ENCODE measurements at regions not wholly inside any gene's neighbourhood (a gene's known extent, or its start where the extent isn't known, plus 50 kb on each side); places are given as distances from the start of the nearest gene placed in this dataset.

- H3K9me3 Mint-ChIP-seq: no peaks in the 10 kb centered on the region
- no peak overlapping the region for H3K4me3 Mint-ChIP-seq
- H3K4me1 Mint-ChIP-seq (ENCODE audit: low read depth): no peaks in the 10 kb centered on the region
- no peak overlapping the region for H3K27ac Mint-ChIP-seq
- H3K36me3 Mint-ChIP-seq (ENCODE audit: low read depth): no peaks in the 10 kb centered on the region
- intact Hi-C loops (cut with micrococcal nuclease): no loop called here
- no peaks in the 10 kb centered on the region for H3K27me3 Mint-ChIP-seq
These were observed 694.6 kb upstream of the DPPA4 start for GRCh38 chr3:110031975-110032374.

GRCh38 chr3:110059431-110059830 is 722.1 kb upstream of the DPPA4 start:
- Mint-ChIP-seq H3K9me3 (peaks cover 31% of the 10 kb centered on the region), H3K27me3 (no peaks in the 10 kb centered on the region), H3K36me3 (ENCODE audit: low read depth) (no peaks in the 10 kb centered on the region), H3K27ac (no peak overlapping the region), H3K4me1 (ENCODE audit: low read depth) (no peaks in the 10 kb centered on the region), H3K4me3 (no peak overlapping the region)
- intact Hi-C loops (cut with micrococcal nuclease): no loop called here

- no peak overlapping the region for H3K27ac Mint-ChIP-seq
- H3K4me1 Mint-ChIP-seq (ENCODE audit: low read depth): no peaks in the 10 kb centered on the region
- H3K9me3 Mint-ChIP-seq: peaks cover 21% of the 10 kb centered on the region
These were observed 725.4 kb upstream of the DPPA4 start for GRCh38 chr3:110062716-110063115.

GRCh38 chr3:110063178-110063577 is 725.8 kb upstream of the DPPA4 start:
- no peak overlapping the region for H3K27ac Mint-ChIP-seq
- intact Hi-C loops (cut with micrococcal nuclease): no loop called here
- H3K4me3 Mint-ChIP-seq: no peak overlapping the region
- no peaks in the 10 kb centered on the region for H3K36me3 Mint-ChIP-seq (ENCODE audit: low read depth)
- peaks cover 16% of the 10 kb centered on the region for H3K9me3 Mint-ChIP-seq
- H3K27me3 Mint-ChIP-seq: no peaks in the 10 kb centered on the region
- H3K4me1 Mint-ChIP-seq (ENCODE audit: low read depth): no peaks in the 10 kb centered on the region

More at GRCh38 chr3:110062716-110063115, 725.4 kb upstream of the DPPA4 start:
- Mint-ChIP-seq H3K4me3 (no peak overlapping the region), H3K27me3 (no peaks in the 10 kb centered on the region), H3K36me3 (ENCODE audit: low read depth) (no peaks in the 10 kb centered on the region)
- intact Hi-C loops (cut with micrococcal nuclease): no loop called here

- peaks cover 19% of the 10 kb centered on the region for H3K9me3 Mint-ChIP-seq
- H3K36me3 Mint-ChIP-seq (ENCODE audit: low read depth): no peaks in the 10 kb centered on the region
- H3K4me1 Mint-ChIP-seq (ENCODE audit: low read depth): no peaks in the 10 kb centered on the region
- H3K27me3 Mint-ChIP-seq: no peaks in the 10 kb centered on the region
- H3K27ac Mint-ChIP-seq: no peak overlapping the region
- intact Hi-C loops (cut with micrococcal nuclease): no loop called here
- no peak overlapping the region for H3K4me3 Mint-ChIP-seq
These were observed 728.9 kb upstream of the DPPA4 start for GRCh38 chr3:110066206-110066605.

- intact Hi-C loops (cut with micrococcal nuclease): no loop called here
- H3K36me3 Mint-ChIP-seq (ENCODE audit: low read depth): no peaks in the 10 kb centered on the region
- no peak overlapping the region for H3K4me3 Mint-ChIP-seq
These were observed 730.2 kb upstream of the DPPA4 start for GRCh38 chr3:110067527-110067926.

GRCh38 chr3:110069761-110070160 is 732.4 kb upstream of the DPPA4 start:
- Mint-ChIP-seq H3K9me3 (peaks cover 28% of the 10 kb centered on the region), H3K36me3 (ENCODE audit: low read depth) (no peaks in the 10 kb centered on the region), H3K27ac (no peak overlapping the region), H3K4me1 (ENCODE audit: low read depth) (no peaks in the 10 kb centered on the region), H3K27me3 (no peaks in the 10 kb centered on the region), H3K4me3 (no peak overlapping the region)
- intact Hi-C loops (cut with micrococcal nuclease): no loop called here

More at GRCh38 chr3:110067527-110067926, 730.2 kb upstream of the DPPA4 start:
- H3K9me3 Mint-ChIP-seq: peaks cover 28% of the 10 kb centered on the region
- H3K27ac Mint-ChIP-seq: no peak overlapping the region
- no peaks in the 10 kb centered on the region for H3K4me1 Mint-ChIP-seq (ENCODE audit: low read depth)
- no peaks in the 10 kb centered on the region for H3K27me3 Mint-ChIP-seq

GRCh38 chr3:110070161-110070916 is 733.0 kb upstream of the DPPA4 start:
- H3K4me1 Mint-ChIP-seq (ENCODE audit: low read depth): no peaks in the 10 kb centered on the region
- no peaks in the 10 kb centered on the region for H3K27me3 Mint-ChIP-seq
- no peak overlapping the region for H3K27ac Mint-ChIP-seq
- no peaks in the 10 kb centered on the region for H3K36me3 Mint-ChIP-seq (ENCODE audit: low read depth)
- peaks cover 24% of the 10 kb centered on the region for H3K9me3 Mint-ChIP-seq
- intact Hi-C loops (cut with micrococcal nuclease): no loop called here
- H3K4me3 Mint-ChIP-seq: no peak overlapping the region

GRCh38 chr3:110074095-110074494 is 736.7 kb upstream of the DPPA4 start:
- intact Hi-C loops (cut with micrococcal nuclease): no loop called here
- Mint-ChIP-seq H3K36me3 (ENCODE audit: low read depth) (no peaks in the 10 kb centered on the region), H3K27me3 (no peaks in the 10 kb centered on the region), H3K27ac (no peak overlapping the region), H3K4me3 (no peak overlapping the region), H3K4me1 (ENCODE audit: low read depth) (no peaks in the 10 kb centered on the region), H3K9me3 (peaks cover 19% of the 10 kb centered on the region)

- intact Hi-C loops (cut with micrococcal nuclease): no loop called here
- no peaks in the 10 kb centered on the region for H3K4me1 Mint-ChIP-seq (ENCODE audit: low read depth)
- H3K36me3 Mint-ChIP-seq (ENCODE audit: low read depth): no peaks in the 10 kb centered on the region
These were observed 739.7 kb upstream of the DPPA4 start for GRCh38 chr3:110077093-110077492.

GRCh38 chr3:110093411-110093810 is 756.1 kb upstream of the DPPA4 start:
- Mint-ChIP-seq H3K27ac (no peak overlapping the region), H3K9me3 (no peaks in the 10 kb centered on the region), H3K36me3 (ENCODE audit: low read depth) (no peaks in the 10 kb centered on the region), H3K4me1 (ENCODE audit: low read depth) (no peaks in the 10 kb centered on the region), H3K27me3 (no peaks in the 10 kb centered on the region), H3K4me3 (no peak overlapping the region)
- intact Hi-C loops (cut with micrococcal nuclease): no loop called here

More at GRCh38 chr3:110077093-110077492, 739.7 kb upstream of the DPPA4 start:
- H3K9me3 Mint-ChIP-seq: peaks cover under 1% of the 10 kb centered on the region
- H3K4me3 Mint-ChIP-seq: no peak overlapping the region
- no peak overlapping the region for H3K27ac Mint-ChIP-seq
- no peaks in the 10 kb centered on the region for H3K27me3 Mint-ChIP-seq

- no peaks in the 10 kb centered on the region for H3K36me3 Mint-ChIP-seq (ENCODE audit: low read depth)
- H3K27ac Mint-ChIP-seq: no peak overlapping the region
- no peak overlapping the region for H3K4me3 Mint-ChIP-seq
- no peaks in the 10 kb centered on the region for H3K27me3 Mint-ChIP-seq
- no peaks in the 10 kb centered on the region for H3K9me3 Mint-ChIP-seq
- intact Hi-C loops (cut with micrococcal nuclease): no loop called here
- H3K4me1 Mint-ChIP-seq (ENCODE audit: low read depth): no peaks in the 10 kb centered on the region
These were observed 756.6 kb upstream of the DPPA4 start for GRCh38 chr3:110093812-110094401.

- intact Hi-C loops (cut with micrococcal nuclease): no loop called here
- H3K9me3 Mint-ChIP-seq: no peaks in the 10 kb centered on the region
- H3K4me1 Mint-ChIP-seq (ENCODE audit: low read depth): no peaks in the 10 kb centered on the region
- H3K4me3 Mint-ChIP-seq: no peak overlapping the region
- no peaks in the 10 kb centered on the region for H3K27me3 Mint-ChIP-seq
- H3K27ac Mint-ChIP-seq: no peak overlapping the region
- no peaks in the 10 kb centered on the region for H3K36me3 Mint-ChIP-seq (ENCODE audit: low read depth)
These were observed 762.4 kb upstream of the DPPA4 start for GRCh38 chr3:110099711-110100110.

GRCh38 chr3:110101361-110101760 is 764.0 kb upstream of the DPPA4 start:
- Mint-ChIP-seq H3K27ac (no peak overlapping the region), H3K36me3 (ENCODE audit: low read depth) (no peaks in the 10 kb centered on the region), H3K9me3 (peaks cover under 1% of the 10 kb centered on the region), H3K4me1 (ENCODE audit: low read depth) (no peaks in the 10 kb centered on the region), H3K27me3 (no peaks in the 10 kb centered on the region), H3K4me3 (no peak overlapping the region)
- intact Hi-C loops (cut with micrococcal nuclease): no loop called here

GRCh38 chr3:110106805-110107204 is 769.5 kb upstream of the DPPA4 start:
- Mint-ChIP-seq H3K27me3 (no peaks in the 10 kb centered on the region), H3K9me3 (peaks cover 33% of the 10 kb centered on the region), H3K4me3 (no peak overlapping the region), H3K4me1 (ENCODE audit: low read depth) (no peaks in the 10 kb centered on the region), H3K36me3 (ENCODE audit: low read depth) (no peaks in the 10 kb centered on the region), H3K27ac (no peak overlapping the region)
- intact Hi-C loops (cut with micrococcal nuclease): no loop called here
